Nephron (organoid): ENCODE measurements at regions not wholly inside any gene's neighbourhood (a gene's known extent, or its start where the extent isn't known, plus 50 kb on each side); places are given as distances from the start of the nearest gene placed in this dataset.

Source experiments
- H3K27ac Mint-ChIP-seq, 3 experiments: 2 replicates each; pipeline ENCODE4 v1.8.0; 2020; ENCODE audit warnings: mixed read lengths in 3 of 3, mild to moderate bottlenecking in 2 of 3, moderate library complexity in 1 of 3
- H3K27me3 Mint-ChIP-seq: 2 replicates; pipeline ENCODE4 v1.8.0; 2021; ENCODE audit warnings: low read depth, mild to moderate bottlenecking, moderate library complexity, mixed read lengths
- H3K36me3 Mint-ChIP-seq: 2 replicates; pipeline ENCODE4 v1.8.0; 2020; ENCODE audit warnings: low read depth, mixed read lengths
- H3K4me1 Mint-ChIP-seq: 2 replicates; pipeline ENCODE4 v1.8.0; 2020; ENCODE audit warnings: mixed read lengths
- H3K4me3 Mint-ChIP-seq, 3 experiments: 2 replicates each; pipeline ENCODE4 v1.8.0; 2020; ENCODE audit warnings: mild to moderate bottlenecking in 3 of 3, mixed read lengths in 3 of 3, moderate library complexity in 2 of 3
- H3K9me3 Mint-ChIP-seq: 2 replicates; pipeline ENCODE4 v1.8.0; 2020; ENCODE audit warnings: mixed read lengths
- CTCF ChIP-seq, 3 experiments: fragments of 200-600 bp; sonication (generic); IDR thresholded peaks; one replicate each; pipeline ENCODE4 v1.5.0; 2021; ENCODE audit warnings: antibody characterized with exemption in 3 of 3; ENCODE audit not compliant: unreplicated experiment in 3 of 3

- Mint-ChIP-seq H3K4me1 (peaks cover 69% of the 10 kb centered on the region), H3K27me3 (no peaks in the 10 kb centered on the region), H3K9me3 (no peaks in the 10 kb centered on the region), H3K27ac (peak overlapping the region; percentile 35 to 68 (median 38)), H3K4me3 (no peak overlapping the region), H3K36me3 (peaks cover 5% of the 10 kb centered on the region)
- TF ChIP-seq CTCF (IDR thresholded peaks at IDR 0.05; ENCODE audit: unreplicated experiment in 3 of 3) = no peak
Measured at GRCh38 chr17:77456951-77457548, 316.3 kb downstream of the SEC14L1 start.

DNA sequence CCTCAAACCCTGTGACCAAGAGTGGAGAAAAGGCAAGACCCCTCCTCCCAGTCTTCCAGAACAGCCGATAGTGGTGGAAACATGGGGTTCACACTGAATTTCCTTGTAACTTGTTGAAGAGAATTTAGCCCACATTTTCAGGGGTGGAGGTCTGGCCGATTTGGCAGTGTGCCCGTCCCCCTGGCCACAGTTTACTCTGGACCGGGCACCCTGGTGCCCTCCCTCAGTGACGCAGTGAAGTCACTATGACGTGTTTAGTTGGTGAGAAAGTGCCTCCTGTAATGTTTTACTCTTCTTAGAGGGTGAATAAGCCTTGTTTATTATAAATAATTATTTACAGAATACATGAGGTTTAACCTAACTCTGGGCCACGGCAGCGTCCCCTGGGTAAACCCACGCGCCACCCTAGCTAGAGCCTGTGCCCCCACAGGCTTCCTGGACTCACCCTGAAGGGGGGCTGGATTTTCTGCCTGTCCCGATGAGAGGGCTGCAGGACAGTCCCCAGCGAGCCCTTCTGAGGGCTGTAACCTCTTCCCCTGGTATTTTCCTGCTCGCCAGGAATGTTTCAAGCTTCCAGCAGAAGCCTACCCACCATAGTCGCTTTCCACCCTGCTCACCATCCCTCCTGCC lies 316.9 kb downstream of the SEC14L1 start:
- TF ChIP-seq CTCF (IDR thresholded peaks at IDR 0.05; ENCODE audit: unreplicated experiment in 3 of 3) = no peak
- no peaks in the 10 kb centered on the region for H3K27me3 Mint-ChIP-seq
- H3K4me1 Mint-ChIP-seq = peaks cover 63% of the 10 kb centered on the region

DNA sequence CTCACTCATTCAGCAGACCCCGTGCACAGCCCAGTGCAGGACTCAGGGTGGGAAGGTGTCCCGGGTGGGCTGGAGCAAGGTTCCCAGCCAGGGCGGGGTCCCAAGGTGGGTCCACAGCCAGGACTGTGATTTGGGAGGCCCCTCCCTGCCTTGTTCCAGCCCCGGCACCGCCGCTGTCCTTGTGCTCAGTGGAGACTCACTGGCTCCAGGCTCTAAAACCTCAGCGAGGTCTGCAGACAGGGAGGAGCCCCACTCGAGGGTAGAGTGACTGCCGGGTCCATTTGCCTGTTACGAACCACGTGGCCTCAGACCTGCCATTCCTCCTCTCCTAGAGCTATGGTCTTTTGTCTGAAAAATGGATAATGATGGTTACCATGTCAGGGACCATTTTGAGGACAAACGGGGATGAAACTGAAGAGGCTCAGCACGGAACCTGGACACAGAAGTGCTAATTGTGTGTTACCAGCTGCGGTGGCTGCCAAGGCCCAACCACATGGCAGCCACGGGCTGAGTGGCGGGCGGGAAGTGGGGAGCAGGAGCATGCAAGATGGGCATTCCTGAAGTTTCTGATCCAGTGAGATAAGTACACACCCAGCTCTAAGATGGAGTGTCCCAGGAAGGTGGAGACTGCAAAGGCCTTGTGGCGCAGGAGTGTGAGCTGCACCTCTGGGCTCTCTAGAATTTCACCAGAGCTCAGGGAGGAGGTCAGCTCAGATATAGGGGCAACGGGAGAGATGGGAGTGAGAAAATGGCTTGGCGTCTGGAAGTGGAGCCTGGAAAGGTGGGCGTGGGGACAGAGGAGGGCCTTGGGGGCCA lies 317.6 kb downstream of the SEC14L1 start:
- H3K27me3 Mint-ChIP-seq = no peaks in the 10 kb centered on the region
- peaks cover 67% of the 10 kb centered on the region for H3K4me1 Mint-ChIP-seq
- H3K9me3 Mint-ChIP-seq = no peaks in the 10 kb centered on the region
- H3K4me3 Mint-ChIP-seq = no peak overlapping the region
- peaks cover 5% of the 10 kb centered on the region for H3K36me3 Mint-ChIP-seq
- peak overlapping the region; percentile 27 to 68 (median 63) for H3K27ac Mint-ChIP-seq
- TF ChIP-seq CTCF (IDR thresholded peaks at IDR 0.05; ENCODE audit: unreplicated experiment in 3 of 3) = no peak

More for the DNA sequence above, 316.9 kb downstream of the SEC14L1 start:
- H3K27ac Mint-ChIP-seq = peak overlapping the region; percentile 38 to 68 (median 63)
- H3K4me3 Mint-ChIP-seq = no peak overlapping the region
- H3K9me3 Mint-ChIP-seq = no peaks in the 10 kb centered on the region
- H3K36me3 Mint-ChIP-seq = peaks cover 5% of the 10 kb centered on the region

DNA sequence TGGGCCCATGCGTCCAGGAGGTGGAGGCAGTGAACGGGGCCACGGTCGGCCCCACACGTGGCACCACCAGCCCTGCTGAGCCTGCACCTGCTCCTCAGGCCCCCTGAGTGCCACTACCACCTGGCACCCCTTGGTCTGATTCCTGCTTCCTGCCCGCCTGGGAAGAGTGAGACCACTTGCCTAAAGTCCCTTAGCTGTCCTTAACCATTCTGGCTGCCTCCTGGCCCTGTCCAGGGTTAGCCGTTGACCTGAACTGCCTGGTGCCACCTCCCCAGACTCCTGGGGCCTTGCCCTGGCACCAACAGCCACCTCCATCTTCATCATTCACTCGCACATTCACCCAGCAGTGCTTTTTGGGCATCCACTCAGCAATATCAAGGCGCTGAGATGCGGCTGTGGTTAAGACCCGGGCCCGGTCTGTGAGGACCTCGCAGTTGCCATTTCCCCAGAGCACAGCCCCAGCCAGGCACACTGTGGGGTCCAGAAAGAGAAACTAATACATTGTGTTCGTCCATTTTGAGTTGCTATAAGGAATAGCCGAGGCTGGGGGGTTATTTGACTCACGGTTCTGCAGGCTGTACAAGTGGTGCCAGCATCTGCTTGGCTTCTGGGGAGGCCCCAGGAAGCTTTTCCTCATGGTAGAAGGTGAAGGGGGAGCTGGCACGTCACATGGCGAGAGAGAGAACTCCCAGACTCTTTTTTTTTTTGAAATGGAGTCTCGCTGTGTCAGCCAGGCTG lies 318.4 kb downstream of the SEC14L1 start:
- no peak for TF ChIP-seq CTCF (IDR thresholded peaks at IDR 0.05; ENCODE audit: unreplicated experiment in 3 of 3)
- Mint-ChIP-seq H3K36me3 (peaks cover 5% of the 10 kb centered on the region), H3K4me3 (no peak overlapping the region), H3K27ac (peak overlapping the region; percentile 27 to 68 (median 63)), H3K4me1 (peaks cover 60% of the 10 kb centered on the region), H3K27me3 (no peaks in the 10 kb centered on the region), H3K9me3 (no peaks in the 10 kb centered on the region)

- no peak for TF ChIP-seq CTCF (IDR thresholded peaks at IDR 0.05; ENCODE audit: unreplicated experiment in 3 of 3)
- Mint-ChIP-seq H3K9me3 (no peaks in the 10 kb centered on the region), H3K4me3 (peak overlapping the region in 1 of 3 experiments; percentile 17), H3K27me3 (no peaks in the 10 kb centered on the region), H3K27ac (peak overlapping the region; percentile 68 to 77 (median 73)), H3K36me3 (peaks cover 7% of the 10 kb centered on the region), H3K4me1 (peaks cover 55% of the 10 kb centered on the region)
Measured at GRCh38 chr17:77460514-77461046, 319.8 kb downstream of the SEC14L1 start.
